ENCODE measurements at regions not wholly inside any gene's neighbourhood (a gene's known extent, or its start where the extent isn't known, plus 50 kb on each side); places are given as distances from the start of the nearest gene placed in this dataset.

DNA sequence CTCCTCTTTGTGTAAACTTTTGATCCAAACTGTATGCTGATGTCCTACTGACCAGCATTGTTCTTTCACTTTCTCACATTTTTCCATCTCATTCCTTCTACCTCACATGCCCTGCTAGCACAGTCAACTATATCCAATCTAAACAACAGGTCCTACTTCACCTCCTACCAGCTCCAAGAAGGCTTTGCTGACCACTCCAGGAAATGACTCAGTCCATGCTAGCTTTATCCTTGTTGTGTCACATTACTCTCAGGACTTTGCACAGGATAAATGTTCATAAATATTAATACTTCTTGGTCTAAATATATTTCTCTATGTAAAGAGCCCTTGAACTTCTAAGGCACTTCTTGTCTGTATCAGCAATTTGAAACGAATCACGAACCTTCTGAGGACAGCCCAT is 64.9 kb upstream of the PCED1B start:
- ChIA-PET POLR2A (no interaction called here), CTCF (no interaction called here)
- Mint-ChIP-seq H3K9me3 (no peaks in the 10 kb centered on the region), H3K27ac (no peak overlapping the region), H3K4me1 (no peaks in the 10 kb centered on the region), H3K4me3 (no peak overlapping the region), H3K27me3 (ENCODE audit: low read depth) (no peaks in the 10 kb centered on the region), H3K36me3 (no peaks in the 10 kb centered on the region)
- TF ChIP-seq ARID4B (CRISPR knock-in tag; IDR thresholded peaks at IDR 0.05; ENCODE audit: borderline replicate concordance), result no peak
- no peak for TF ChIP-seq ZNF416 (CRISPR knock-in tag; IDR thresholded peaks at IDR 0.05)
- TF ChIP-seq ZNF219 (CRISPR knock-in tag; IDR thresholded peaks at IDR 0.05; ENCODE audit: borderline replicate concordance), result no peak
- no peak for TF ChIP-seq KAT7 (CRISPR knock-in tag; IDR thresholded peaks at IDR 0.05; ENCODE audit: borderline replicate concordance)
- TF ChIP-seq ZNF263 (CRISPR knock-in tag; IDR thresholded peaks at IDR 0.05; ENCODE audit: low read depth), result no peak
- TF ChIP-seq RELA (CRISPR knock-in tag; IDR thresholded peaks at IDR 0.05; ENCODE audit: borderline replicate concordance), result no peak
- no peak for TF ChIP-seq CREB1 (CRISPR knock-in tag; IDR thresholded peaks at IDR 0.05)
- no peak for TF ChIP-seq SP1 (CRISPR knock-in tag; conservative IDR thresholded peaks at IDR 0.05)
- no peak for TF ChIP-seq HMGA2 (CRISPR knock-in tag; IDR thresholded peaks at IDR 0.05)
- no peak for TF ChIP-seq ZNF232 (CRISPR knock-in tag; IDR thresholded peaks at IDR 0.05)
- no peak for TF ChIP-seq ATF3 (CRISPR knock-in tag; conservative IDR thresholded peaks at IDR 0.05)
- no peak for TF ChIP-seq EMX1 (CRISPR knock-in tag; IDR thresholded peaks at IDR 0.05)
- no peak for TF ChIP-seq NR1H2 (CRISPR knock-in tag; IDR thresholded peaks at IDR 0.05)
- TF ChIP-seq, protein P1, sequence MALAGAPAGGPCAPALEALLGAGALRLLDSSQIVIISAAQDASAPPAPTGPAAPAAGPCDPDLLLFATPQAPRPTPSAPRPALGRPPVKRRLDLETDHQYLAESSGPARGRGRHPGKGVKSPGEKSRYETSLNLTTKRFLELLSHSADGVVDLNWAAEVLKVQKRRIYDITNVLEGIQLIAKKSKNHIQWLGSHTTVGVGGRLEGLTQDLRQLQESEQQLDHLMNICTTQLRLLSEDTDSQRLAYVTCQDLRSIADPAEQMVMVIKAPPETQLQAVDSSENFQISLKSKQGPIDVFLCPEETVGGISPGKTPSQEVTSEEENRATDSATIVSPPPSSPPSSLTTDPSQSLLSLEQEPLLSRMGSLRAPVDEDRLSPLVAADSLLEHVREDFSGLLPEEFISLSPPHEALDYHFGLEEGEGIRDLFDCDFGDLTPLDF (CRISPR knock-in tag; IDR thresholded peaks at IDR 0.05), result no peak
- no peak for TF ChIP-seq NR3C1 (CRISPR knock-in tag; conservative IDR thresholded peaks at IDR 0.05; ENCODE audit: low read depth)
- TF ChIP-seq, protein P2, sequence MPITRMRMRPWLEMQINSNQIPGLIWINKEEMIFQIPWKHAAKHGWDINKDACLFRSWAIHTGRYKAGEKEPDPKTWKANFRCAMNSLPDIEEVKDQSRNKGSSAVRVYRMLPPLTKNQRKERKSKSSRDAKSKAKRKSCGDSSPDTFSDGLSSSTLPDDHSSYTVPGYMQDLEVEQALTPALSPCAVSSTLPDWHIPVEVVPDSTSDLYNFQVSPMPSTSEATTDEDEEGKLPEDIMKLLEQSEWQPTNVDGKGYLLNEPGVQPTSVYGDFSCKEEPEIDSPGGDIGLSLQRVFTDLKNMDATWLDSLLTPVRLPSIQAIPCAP (CRISPR knock-in tag; IDR thresholded peaks at IDR 0.05), result no peak
- no peak for TF ChIP-seq SOX15 (CRISPR knock-in tag; IDR thresholded peaks at IDR 0.05)
- ATAC-seq, result no peak
- no peak for DNase-seq (ENCODE audit: low spot score)

DNA sequence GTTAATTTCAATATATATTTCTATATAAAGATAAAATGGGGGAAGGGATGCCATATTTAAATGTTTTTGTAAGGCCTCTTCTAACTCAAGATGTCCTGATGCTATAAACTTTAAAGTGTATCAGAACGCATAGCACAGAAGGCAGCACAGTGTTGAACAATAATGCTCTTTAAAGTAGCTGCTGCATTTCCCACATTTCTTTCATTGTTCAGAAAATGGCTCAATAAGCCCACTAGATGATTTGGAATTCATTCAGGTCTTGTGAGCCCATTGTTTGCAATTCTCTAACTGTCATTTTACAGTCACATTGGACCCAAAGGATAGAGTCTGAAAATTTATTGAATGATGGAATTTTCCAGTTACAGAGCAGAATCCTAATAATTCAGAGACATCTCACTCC is 64.0 kb upstream of the PCED1B start:
- no peak for TF ChIP-seq ETV6 (CRISPR knock-in tag; IDR thresholded peaks at IDR 0.05)
- TF ChIP-seq E2F4 (CRISPR knock-in tag; IDR thresholded peaks at IDR 0.05; ENCODE audit: borderline replicate concordance, low read depth), result no peak
- TF ChIP-seq ZNF396 (CRISPR knock-in tag; IDR thresholded peaks at IDR 0.05; ENCODE audit: borderline replicate concordance), result no peak
- no peak for TF ChIP-seq FOXP1 (CRISPR knock-in tag; IDR thresholded peaks at IDR 0.05; ENCODE audit: borderline replicate concordance)
- TF ChIP-seq PREB (CRISPR knock-in tag; IDR thresholded peaks at IDR 0.05; ENCODE audit: borderline replicate concordance), result no peak
- TF ChIP-seq JAZF1 (CRISPR knock-in tag; IDR thresholded peaks at IDR 0.05), result no peak
- Mint-ChIP-seq H3K4me1 (no peaks in the 10 kb centered on the region), H3K36me3 (no peaks in the 10 kb centered on the region), H3K27me3 (ENCODE audit: low read depth) (no peaks in the 10 kb centered on the region), H3K9me3 (no peaks in the 10 kb centered on the region), H3K27ac (no peak overlapping the region), H3K4me3 (no peak overlapping the region)
- ChIA-PET POLR2A (no interaction called here), CTCF (no interaction called here)
- ATAC-seq (no peak), DNase-seq (ENCODE audit: low spot score) (no peak)

Measured in WTC11 (cell line).